ENCODE measurements at regions not wholly inside any gene's neighbourhood (a gene's known extent, or its start where the extent isn't known, plus 50 kb on each side); places are given as distances from the start of the nearest gene placed in this dataset.
A peak's percentile ranks its signal among the peaks of the same experiment; 100 is the strongest.

DNA sequence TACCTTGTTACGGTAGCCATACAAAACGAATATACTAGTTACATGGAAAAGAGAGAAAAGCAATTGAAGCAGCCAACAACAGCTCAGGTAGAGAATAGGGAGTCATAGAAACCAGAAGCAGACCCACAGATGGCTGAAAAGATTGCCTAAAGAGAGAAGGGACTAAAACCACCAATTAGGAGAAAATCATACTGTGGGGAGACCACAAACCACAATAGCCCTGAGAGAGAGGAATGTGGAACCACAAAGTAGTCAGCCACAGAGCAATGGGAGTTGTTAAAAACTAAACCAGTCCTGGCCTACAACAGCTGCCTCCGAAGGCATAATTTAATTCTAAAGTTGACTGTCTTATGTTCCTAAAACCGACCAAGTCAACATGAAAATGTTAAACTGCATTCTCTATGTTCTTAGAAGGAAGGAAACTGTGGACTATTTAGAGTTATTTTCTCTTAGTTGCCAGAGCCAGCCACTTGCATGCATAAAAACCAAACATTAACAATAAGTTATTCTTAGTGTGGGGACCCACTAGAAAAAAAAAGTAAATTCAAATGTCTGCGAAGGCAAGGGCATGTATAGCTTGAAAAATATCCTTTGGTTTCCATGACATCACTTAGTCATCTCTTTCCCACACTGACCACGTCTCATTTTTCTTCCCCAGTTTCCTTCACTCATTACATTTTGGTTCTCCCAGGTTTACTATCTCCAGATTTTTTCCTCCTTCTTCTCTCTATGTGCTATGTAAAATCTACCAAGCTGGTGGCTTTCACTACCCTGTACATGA, 398.1 kb downstream of the NOVA1 start:
- DNase-seq = no peak

DNA sequence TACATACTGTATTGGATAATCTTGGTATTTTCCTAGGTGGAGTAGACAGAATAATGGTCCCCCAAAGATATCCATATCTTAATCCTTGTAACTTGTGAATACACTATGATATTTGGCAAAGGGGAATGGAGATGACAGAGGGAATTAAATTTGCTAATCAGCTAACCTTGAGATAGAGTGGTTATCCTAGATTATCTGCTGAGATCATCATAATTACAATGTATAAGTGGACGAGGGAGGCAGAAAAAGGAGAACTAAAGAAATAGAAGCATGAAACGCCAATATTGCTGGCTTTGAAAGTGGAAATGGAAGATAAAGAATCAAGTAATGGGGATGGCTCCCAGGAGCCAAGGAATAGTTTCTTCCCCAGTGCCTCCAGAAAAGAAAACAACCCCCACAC, 398.7 kb downstream of the NOVA1 start:
- DNase-seq = no peak

DNA sequence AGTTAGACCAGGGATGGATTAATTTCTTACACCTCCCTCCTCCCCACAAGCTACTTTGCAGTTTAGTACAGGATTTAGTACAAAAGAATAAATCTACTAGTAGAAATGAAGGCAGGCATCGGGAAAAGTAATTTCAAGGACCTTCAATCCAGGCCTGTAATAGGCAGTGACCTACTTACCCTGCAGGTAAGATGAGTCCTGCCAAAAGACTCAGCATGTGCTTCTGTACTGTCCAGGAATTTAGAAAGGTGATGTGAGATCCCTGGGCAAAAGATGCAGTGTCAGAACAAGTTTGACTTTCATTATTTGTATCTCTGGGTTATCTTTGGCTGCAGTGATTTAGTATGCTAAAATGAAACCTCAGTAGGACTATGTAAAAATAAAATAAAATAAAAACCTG, 403.0 kb downstream of the NOVA1 start:
- no peak for DNase-seq

DNA sequence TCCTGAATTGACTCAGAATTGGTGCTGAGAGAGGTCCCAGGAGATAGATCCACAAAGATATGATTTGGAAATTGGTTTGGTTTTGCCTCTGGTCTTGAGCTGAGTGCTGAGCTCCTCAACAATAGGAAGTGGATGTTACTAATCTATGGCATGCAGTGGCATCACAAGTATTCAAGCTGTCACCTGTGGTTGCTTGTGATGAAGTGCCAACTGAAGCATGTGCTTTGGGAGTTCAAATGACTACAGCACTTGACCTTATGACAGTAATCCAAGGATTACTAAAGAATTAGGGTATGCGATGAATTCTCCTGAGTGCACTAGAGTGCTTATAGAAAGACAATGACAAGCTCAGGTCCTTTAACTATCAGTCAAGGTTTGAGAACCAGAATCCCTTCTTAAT, 406.2 kb downstream of the NOVA1 start:
- no peak for DNase-seq

DNA sequence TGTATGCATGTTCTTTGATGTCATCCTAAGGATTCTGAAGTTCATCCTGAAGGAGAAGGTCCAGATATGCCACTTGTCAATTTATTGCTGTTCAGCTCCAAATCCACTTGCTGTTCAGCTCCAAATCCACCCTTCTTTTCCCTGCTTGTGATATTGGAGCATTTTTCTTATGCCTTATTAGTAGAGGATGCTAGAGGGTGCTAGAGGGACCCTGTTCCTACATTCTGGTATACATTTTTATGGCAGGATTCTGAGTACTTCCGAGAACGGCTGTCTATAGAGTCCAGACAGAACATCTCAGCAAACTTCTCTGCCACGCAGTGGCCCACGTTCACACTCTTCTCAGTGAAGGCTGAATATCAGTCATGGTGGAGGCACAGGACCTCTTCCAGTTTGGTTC, 406.7 kb downstream of the NOVA1 start:
- no peak for DNase-seq

DNA sequence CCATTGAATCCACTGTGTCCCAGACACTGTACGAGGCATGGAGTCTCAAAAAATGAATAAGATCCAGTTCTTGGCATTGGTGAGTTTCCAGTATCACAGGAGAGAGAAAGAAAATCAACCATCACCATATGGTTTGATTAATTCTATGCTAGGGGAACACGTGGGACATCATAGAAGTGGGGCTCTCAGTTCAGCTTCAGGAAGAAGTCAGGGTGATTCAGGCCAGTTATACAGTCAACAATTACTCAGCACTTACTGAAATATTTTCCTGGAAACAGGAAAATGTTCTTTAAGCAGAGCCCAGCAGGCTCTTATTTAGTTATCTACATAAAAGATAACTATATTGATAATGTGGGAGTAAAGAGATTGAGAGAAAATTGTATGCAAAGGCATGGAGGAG, 407.2 kb downstream of the NOVA1 start:
- DNase-seq = no peak

DNA sequence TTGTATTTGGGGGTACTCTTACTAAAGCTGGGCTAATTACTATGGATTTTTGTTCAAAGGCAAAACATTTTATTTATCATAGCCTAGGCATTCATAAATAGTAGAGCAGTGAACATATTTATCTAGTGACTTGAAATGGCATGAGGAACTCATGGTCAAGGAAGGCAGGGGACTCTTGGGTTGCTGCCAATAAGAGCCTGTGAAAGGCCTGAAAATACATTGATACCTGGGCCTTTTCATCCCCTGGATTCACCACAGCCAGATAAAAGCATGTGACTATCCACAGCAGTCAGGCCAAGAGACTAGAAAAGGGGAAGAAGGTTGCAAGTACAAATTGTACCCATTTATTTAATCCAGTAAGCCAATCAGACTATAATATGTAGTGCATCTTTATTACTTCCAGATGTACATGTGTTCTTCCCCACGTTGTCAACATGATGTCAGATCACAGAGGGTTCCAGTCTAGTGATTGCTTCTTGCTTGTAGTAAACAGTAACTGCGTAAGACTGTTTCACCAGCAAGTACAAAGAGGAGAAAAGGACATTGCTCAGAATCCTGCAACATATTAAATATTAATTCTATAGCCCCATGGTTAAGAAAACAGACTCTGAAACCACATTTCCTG, 409.7 kb downstream of the NOVA1 start:
- no peak for DNase-seq

DNA sequence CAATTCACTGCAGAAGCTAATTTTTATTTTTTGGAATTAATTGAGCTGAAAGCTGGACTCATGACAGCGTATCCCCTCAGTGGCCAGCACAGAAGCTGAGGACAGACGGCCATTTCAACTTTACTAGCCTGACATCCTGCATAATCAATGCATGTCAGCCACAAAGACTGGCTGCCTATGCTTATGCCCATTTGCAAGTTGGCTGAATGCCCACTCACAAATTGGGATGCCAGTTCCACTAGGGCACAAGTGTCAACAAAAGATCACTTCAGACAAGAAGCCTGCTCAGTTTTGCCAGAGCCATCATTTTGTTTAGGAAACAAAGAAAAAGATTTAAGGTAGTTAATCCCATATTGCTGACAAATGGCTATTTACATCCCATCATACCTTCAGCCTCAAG, 417.6 kb downstream of the NOVA1 start:
- no peak for DNase-seq

DNA sequence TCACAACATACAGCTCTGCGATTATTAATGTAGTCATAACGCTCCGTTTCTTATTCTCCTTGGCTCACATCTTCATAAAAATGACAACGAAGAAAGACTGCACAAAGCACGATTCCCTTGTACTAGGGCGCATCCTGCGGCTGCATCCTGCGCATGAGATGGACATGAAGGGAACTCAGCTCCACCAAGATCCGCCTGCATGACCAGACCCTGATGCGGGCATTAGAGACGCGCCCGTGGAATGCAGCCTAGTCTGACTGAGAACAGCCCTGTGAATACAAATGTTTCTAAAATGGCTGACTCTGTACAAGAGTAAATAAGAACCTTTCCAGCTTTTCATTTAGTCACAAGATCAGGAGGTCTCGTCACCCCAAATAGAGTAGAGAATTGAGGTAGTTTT, 422.2 kb downstream of the NOVA1 start:
- no peak for DNase-seq

DNA sequence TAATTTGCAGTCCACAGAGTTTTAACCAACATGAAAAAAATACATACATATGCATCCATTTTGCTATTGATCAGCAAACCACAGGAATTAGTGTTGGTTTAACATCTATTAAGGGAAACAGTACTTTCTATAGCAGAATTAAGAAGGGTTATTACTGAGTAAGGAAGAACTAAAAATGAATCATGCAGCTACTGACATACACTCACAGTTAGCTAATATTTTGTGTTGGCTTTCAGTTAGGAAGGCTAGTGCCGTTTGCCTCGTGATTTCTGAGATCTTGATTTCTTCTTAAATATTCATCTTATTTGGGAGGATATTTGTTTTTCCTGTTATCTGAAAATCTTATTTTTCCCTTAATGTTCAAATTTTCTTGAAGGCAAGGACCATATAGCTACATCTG, 423.4 kb downstream of the NOVA1 start:
- no peak for DNase-seq

DNA sequence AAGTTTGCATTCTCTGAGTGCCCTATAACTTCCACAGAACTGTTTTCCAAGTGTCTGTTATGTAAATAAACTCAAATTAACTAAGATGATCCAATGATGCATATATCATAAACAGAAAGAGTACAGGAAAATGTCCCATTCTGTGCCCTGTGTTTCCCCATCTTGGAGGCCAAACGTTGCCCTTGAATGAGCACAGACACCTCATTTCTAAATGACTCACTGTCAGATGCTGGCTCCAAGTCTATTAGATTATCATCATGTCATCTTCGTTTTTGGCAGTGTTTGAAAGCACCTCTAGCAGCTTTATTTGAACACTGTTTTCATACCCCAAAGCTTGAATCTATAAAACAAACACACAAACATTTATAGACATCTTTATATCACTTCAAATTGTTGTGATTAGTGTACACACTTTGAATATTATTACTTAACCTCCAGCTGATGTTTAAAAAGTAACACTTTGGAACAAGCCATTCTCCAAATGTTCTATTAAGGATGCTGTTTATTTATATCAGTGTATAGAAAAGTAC, 424.2 kb downstream of the NOVA1 start:
- DNase-seq = no peak

DNA sequence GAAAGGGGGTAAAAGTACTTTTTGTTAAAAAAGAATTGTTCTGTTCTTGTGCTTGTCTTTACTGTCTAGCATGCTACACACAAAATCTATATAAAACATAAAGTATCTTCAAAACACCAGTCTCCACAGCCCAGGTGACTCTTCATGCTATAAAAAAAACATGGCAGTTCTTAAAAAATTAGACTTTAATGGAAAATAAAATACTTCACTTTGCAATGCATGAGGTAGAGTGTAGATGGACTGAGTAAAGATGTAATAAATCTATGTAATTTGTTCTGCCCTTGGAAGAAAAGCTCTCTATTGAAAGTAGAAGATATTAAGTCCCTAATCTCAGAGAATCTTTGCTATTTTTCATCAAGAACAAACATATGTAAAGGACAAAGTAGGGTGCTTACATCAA, 425.4 kb downstream of the NOVA1 start:
- DNase-seq = no peak

DNA sequence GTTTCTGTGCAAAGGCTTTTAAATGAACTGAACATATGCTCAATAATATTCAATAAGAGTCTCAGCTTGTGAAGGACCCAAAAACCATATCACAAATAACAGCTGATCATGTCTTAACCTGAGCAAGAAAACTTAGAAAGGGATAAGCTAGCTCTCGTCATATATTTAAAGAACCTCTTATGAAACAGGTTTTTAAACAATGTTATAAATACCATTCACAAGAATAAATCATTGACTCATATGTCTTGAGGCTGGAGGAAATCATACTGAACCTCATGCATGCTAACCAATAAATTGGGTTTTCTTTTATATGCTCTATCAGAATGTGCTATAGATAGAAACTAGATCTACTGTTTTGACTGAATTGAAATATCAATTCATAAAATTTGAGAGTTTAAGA, 426.9 kb downstream of the NOVA1 start:
- no peak for DNase-seq

DNA sequence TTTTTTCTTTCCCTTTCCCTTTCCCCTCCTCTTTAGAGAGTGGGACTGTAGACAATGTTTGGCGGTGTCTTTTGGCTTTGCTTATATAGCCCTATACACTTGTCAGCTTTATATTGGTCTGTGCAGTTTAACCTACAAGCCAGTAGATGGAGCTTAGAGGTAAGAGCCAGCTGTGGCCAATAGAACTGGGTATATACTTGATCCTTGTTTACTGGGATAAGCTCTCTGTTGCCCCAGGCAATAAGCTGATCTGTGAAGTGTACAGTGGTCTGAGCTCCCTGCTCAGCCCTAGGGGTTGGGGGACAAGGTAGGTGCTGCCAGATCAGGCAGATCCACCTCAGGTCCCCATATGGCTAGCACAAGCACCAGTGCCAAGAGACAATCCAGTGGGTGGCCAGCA, 434.1 kb downstream of the NOVA1 start:
- DNase-seq = peak; percentile 28

DNA sequence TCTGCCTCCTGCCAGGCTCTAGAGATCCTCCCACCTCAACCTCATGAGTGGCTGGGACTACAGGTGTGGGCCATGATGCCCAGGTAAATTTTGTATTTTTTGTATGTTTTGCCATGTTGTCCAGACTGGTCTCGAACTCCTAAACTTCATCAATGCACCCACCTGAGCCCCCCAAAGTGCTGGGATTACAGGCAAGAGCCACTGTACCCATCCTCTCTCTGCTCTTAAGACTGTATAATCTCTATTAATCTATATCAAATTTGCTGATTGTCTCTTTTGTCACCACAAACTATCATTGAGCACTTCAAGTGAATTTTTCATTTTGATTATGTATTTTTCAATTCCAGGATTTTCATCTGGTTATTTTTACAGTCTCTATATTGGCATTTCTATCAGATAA, 440.3 kb downstream of the NOVA1 start:
- no peak for DNase-seq

DNA sequence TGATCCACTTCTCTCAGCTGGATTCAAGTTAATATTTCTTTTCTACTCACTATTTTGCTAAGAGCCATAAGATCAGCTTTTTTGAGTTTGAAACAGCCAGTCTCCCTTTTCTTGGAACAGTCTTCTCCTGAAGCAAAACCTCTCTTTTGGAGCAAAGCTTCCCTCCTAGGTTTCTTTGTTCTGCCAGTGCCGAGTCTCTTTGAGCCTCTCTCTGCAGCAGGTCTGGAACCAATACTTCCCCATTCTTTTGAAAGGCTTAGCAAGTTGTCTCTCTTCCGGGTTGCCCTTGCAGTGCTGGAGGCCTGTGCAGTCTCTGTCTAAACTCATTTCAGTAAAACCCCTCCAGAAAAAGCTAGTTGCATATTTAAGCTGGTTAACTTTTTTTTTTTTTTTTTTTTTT, 454.8 kb downstream of the NOVA1 start:
- DNase-seq = no peak

DNA sequence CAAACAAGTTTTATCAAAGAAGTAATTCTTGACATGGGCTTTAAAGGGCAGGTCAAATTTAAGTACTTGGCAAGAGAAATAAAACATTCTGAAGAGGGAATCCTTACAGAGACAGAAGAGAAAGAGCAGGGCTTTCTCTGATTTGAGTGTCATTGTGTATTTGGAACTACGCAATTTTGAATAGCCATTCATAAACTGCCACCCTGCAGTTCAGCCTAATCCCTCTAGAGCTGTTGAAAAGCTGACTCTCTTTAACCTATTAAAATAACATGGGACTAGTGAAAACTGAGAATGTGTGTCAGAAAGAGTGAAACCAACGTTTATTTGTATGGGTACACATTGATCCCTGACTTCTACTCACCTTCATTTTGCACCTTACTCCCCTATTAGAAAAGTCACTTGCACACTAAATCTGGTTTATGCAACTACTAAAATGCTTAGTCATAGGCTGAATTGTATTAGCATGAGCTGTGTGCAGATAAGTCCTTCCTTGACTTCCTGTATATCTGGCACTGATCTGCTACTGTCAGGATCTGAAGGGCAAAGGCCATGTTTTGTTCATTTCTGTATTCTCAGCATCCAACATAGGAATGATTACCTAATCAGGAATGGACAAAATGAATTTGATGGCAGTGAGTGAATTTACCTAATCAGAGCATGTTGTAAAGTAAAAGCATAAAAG, 458.9 kb downstream of the NOVA1 start:
- no peak for DNase-seq

DNA sequence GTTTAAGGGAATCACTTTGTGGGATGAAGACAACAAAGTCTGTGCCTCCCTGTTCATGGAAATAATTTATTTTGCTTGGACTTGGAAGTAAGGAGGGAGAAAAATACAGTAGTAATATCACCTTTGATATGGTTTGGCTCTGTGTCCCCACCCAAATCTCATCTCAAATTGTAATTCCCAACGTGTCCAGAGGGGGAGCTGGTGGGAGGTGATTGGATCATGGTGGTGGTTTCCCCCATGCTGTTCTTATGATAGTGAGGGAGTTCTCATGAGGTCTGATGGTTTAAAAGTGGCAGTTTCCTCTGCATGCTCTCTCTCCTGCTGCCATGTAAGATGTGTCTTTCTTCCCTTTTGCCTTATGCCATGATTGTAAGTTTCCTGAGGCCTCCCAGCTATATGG, 460.7 kb downstream of the NOVA1 start:
- DNase-seq = no peak

DNA sequence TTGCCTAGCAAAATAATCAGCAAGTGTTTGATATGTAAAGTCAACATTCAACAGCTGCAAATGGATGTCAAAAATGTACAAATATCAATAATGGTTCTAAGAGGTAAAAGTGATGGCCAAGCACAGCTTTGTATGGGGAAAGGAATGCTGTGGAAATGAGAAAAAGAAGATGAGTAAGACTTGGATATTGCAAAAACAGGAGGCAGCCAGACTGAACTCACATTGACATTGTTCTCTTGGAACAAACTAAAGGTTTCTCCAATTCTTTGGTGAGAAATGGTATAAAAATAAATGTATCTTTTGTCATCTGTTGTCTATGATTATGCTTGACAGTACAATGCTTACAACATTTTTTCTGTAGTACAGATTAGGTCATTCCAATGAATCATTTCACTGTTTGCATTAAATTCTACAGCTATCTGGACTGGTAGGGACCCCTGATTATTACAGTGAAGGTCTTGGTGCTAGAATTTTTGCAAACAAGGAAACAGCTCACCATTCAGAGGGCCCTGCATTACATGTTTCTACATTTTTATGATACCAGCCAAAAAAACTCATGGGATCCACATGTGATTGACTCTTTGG, 465.7 kb downstream of the NOVA1 start:
- DNase-seq = no peak

DNA sequence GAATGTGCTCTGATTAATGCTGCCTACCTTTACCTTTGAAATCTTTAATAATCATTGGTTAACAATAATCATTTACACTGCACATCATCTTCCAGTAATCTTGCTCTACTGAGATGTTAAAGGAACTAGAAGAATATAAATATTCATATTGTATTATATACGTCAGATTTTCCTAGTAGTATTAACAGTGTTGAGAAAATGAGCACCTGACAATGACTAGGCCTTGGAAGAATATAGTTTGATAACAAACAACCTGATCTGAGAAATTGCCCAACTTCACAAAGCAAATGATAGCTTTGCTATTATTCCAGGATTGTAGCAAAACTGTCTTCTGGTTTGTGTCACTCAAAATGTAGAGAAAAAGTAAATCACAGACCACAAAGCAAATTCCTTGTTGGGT, 467.1 kb downstream of the NOVA1 start:
- no peak for DNase-seq

DNA sequence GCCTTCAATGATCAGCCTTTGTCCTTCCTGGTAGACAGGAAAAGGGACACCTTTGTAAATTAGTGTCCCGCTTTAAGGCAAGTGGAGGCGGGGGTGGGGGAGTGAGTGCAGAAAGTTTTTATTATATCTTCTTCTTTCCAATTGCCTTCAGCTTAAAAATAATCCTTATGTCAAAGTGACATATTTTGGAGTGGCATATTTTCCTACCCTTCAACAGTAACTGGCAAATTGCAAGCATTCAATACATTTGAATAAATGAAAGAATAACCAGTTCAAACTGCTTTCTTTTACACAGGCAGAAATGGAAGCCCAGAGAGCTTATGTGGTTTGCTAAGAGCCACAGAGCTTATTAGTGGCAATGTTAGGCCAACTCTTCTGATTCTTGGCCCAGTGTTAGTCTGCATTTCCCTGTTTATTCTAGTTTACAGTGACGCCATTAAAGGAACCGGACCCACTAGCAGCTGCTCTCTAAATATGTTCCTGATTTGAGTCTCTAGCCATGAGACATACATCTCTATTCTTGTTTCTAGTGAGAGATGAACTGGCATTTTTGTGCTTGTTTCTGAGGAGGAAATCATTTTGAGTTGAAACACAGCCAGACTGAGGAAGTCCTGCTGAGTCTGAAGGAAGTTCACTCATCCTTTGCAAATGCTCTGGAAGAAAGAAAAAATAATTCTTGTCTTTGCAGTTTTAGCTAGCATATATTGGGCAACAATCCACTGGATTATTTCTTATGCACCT, 468.7 kb downstream of the NOVA1 start:
- no peak for DNase-seq

DNA sequence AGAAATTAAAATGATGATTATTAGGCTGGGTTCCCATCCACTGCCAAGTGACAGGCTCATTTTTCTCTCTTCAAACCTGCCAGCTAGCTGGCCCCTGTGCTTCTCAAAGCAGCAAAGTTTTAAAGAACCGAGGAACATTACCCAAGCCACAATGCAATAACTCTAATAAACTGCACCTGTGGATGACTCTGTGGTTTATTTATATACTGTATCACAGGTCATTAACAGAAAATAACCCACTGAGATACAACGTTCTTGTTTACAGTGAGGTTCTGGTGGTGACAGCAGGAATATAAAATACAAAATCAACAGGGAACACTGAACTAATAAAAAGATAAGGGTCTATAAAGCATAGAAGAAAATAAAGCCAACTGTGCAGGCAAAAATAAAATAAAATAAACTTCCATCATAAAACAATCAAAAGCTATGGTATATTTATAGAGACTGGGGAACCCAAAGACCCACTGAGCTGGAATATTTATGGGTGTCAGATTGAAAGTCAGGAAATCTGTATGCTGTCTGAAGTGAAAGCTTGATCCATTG, 472.9 kb downstream of the NOVA1 start:
- DNase-seq = no peak

DNA sequence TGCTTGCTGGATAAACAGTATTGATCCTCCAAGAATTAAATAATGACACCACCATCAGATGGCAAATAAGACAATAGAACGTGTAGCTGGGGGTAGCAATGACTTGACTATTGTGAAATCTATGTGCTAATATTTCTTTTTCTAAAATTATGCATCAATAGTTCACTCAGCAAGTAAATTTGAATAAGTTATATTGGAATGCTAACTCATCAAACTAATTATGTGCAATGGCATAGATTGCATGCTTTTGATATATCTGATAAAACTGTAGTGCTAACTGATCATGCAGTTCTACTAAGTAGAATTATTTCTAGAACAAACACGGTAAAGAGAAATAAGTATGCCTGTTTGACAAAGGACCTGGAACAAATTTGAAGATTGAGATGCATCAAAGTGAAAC, 474.4 kb downstream of the NOVA1 start:
- no peak for DNase-seq

All from NCI-H1694 (cell line).